ENCODE measurements at regions not wholly inside any gene's neighbourhood (a gene's known extent, or its start where the extent isn't known, plus 50 kb on each side); places are given as distances from the start of the nearest gene placed in this dataset.

DNA sequence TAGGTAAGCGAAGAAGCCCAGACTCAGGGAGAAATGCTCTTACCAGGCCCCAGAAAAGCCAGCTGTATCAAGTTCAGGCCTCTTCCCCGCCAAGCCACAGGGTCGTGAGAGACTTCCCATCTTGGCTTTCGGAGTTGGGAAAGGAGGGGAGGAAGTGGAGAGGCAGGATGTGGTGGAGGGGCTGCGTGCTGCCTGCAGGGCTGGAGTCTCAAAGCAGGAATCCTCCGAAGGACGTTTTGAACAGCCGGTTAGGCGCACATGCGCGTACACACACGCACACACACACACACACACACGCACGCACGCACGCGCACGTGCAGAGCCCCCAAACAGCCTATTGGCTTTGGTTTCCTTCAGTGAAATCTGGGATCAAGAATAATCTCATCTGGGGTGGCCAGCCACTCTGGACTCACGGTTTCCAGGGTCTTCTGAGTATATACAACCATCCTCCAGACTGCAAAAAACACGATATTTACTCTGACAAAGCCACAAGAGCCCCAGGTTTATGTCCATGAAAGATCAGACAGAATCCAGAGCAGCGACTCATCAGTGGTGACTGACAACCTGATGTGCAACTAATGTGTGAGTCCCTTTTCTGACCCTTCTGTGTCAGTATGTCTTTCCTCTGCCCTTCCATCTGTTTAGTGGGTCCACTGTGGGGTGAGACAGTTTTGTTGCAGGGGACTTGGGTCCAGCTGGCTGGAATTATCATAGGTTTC, 115.0 kb upstream of the ZNF438 start:
- no peak for DNase-seq

DNA sequence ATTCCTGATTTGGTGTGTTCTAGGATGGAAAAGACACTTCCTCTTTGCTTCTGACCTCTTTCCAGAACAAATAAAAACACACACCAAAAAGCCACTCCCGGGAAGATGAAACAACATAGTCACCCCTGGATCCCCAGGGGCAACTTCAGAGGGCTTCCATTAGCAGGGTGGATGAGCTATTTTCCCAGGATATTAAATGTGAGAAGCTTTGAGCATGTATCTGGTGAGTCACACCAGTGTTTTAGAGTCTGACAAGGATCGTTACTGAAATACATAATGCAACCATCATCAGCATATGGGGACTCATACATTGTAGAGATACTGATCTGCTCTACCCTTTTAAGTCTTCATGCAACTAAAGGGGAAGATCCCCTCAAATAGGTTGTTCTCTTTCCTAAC, 115.5 kb upstream of the ZNF438 start:
- DNase-seq: no peak

DNA sequence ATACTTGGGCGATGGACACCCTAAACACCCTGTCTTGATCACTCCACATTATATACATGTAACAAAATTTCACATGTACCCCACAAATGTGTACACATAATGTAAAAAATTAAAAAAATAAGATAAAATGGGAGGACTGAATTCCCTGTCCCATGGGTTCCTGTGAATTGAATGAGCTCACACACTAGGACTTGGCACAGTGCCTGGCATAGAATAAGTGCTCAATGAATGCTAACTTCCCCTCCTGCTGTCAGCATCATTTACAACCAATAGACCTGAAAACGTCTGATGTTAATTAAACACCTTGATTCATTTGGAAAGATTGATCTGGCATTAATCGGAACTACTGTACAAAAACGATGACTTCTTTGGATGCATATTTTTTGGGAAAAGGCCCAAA, 117.3 kb upstream of the ZNF438 start:
- DNase-seq: no peak

DNA sequence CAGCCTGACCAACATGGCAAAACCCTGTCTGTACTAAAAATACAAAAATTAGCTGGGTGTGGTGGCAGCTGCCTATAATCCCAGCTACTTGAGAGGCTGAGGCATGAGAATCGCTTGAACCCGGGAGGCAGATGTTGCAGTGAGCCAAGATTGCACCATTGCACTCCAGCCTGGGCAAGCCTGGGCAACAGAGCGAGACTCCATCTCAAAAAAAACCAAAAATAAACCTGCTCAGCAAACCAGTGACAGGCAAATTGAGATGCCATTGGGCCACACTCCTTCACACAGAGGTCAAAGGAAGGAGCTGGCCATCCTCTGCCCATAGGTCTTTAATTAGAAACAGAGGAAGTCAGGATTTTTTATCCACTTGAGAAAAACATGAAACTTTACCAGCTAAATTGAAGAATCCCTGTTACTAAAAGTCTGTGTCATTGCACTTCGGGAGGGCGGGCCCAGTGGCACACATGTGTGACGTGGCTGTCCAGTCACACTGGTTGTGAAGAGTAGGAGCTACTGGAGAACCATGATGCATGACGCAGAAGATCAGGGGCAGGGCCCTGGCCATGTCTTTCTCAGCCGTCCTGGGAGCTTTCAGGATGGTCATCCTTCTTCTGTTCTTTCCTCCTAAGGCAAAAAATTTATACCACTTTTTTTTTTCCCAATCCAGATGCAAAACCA, 118.3 kb upstream of the ZNF438 start:
- DNase-seq: no peak

DNA sequence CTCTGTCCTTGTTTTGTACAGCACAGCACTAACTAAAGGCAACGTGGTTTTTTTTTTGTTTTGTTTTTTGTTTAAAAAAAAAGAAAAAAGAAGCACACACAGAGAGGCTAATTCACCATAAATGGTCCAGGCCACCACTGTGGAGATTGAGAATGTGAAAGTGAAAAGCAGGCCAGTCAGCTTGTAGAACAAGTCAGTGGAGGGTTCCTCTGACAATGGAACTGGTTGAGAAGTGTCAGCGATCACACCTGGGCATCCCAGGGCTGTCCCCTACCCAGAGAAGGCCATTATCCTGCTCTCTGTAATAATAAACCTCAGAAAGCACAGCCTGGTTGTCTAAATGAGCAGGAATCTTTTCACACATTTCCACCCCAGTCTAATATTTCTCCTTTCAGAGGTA, 119.6 kb upstream of the ZNF438 start:
- DNase-seq: no peak

DNA sequence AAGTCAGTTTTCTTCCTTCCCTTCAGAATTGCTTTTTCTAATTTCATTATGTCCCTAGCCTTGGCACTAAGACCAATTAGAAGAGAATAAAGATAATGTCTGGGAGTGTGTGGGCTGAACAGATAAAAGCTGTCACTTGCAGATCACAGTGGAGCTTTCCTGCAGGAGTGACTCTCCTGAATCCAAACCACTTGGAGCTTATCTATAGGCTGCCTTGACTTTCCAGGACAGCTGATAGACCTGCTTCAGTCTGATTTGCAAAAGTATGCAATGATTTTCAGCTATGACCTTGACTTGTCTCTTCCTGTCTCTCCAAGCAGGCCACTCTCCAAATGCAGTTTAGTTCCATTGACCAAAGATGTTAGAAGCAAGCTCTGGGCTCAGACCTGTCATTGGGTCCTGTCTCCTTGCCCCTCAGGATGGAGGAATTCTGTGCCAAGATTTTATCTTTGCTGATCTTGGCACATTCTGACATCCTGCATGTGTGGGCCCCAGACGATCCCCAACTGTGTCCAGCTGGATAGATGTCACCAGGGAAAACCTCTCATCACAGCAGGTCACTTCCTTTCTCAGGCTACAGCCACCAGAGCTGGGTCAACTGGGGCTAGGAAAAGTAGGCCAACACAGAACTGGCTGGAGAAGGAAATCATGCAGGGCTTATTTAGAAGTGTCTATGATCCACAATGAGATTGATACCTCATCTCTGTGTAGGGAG, 120.9 kb upstream of the ZNF438 start:
- DNase-seq: no peak

DNA sequence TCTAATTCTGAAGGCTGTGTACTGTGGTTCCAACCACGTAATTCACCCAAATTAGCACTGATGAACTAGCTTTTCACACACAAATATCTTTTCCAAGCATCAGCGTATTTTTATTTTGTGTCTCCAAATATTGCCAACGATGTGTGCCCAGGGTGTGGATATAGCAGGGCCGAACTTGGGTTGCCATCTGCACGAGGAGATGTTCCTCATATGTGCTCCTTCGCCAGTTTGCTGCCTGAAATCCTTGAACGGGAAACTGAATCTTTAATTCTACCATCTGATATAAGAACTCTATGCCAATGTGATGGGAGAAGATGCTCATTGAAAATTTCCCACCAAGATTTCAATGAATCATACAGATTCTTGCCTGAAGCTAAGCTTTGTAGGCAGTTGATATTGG, 121.5 kb upstream of the ZNF438 start:
- DNase-seq: no peak

DNA sequence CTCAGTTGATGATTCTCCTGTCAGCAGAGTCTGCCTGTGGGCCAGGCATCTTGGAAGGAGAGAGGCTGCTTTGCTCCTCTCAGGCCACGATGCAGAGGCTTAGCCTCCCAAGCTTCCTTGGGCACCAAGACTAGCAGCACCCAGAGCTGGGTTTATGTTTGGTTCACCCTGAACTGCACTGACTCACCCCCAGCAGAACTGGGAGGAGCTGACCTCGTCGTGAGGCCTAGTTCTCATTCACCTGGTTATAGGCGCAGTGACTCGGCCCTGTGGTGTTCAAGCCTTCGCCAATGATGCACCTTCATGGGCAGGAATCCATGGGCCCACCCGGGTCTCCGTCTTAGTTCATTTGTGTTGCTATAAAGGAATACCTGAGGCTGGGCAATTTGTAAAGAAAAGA, 122.0 kb upstream of the ZNF438 start:
- no peak for DNase-seq

DNA sequence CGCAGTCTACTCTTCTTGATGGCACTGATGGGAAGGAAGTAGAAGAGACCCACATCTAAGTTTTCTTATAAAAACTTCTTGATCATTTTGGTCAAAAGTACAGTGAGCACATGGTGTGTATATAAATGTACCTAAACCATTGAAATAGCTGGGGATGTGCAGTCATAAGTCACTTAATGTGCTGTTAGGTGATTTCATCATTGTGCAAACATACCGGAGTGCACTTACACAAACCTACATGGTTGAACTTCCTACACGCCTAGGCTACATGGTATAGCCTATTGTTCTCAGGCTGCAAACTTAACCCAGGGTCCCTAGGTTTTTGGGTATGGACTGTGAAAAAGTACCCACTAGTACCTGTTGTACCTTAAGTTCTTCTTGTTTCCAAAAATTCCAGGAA, 123.3 kb upstream of the ZNF438 start:
- no peak for DNase-seq

DNA sequence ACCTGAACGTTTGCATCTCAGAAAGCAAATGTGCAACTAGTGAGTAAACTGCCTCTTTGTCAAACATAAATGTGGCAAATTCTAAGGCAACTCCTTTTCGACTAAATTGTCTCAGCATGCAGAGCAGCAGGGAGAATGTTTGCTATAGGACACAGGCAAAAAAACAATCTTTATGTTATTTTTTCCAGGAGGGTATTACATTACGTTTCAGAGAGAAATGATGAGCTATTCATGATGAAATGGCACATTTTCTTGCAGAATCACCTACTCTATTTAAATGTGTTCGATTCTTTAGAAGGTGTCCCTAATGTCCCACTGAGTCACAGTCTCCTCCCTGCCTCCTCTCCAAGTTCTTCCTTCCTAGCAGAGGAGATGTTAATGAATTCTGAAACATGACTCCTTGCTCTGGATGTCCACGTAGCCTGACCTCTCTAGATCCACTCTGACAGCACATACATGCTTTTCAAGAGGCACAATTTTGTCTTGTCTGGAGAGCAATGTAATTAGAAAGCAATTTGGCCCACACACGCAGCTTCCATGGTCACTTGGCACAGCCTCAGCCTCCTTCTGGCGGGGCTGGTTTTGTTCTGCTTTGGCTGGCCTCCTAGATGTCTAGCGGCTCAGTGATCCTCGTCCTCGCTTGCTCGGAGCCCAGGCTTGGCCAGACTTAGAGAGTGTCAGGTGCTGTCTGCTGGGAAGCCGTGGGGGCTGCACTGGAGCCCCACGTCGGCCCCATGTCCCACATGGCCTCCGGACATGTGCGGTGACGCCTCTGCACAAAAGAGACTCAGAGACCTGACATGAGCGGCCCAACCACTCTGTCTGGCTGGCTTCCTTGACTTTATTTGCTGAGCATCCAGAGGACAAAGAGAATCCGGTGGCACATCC, 125.7 kb upstream of the ZNF438 start:
- peak; percentile 57 for DNase-seq

DNA sequence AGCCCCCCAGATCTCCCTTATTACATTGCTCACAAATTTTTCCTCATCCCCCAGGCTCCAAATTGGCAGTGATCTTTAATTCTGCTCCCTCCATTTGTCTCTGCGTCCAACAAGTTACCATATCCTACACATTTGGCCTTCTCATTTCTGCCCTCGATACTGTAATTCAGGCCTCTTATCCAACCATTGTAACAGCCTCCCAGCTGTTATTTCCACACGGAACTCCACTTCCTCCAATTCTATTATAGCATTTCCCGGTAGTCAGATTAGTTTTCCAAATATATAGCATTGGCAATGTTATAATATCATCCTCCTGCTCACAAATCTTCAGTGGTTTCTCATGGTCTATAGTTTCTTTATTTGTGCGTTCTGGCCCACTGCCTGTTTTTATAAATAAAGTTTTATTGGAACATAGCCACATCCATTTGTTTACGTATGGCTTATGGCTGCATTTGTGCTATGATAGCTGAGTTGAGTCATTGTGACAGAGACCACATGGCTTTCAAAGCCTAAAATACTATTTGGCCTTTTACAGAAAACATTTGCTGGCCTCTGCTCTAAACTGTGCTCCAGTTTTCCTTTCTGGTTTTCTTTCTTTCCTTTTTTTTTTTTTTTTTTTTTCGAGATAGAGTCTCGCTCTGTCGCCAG, 126.5 kb upstream of the ZNF438 start:
- DNase-seq: no peak

DNA sequence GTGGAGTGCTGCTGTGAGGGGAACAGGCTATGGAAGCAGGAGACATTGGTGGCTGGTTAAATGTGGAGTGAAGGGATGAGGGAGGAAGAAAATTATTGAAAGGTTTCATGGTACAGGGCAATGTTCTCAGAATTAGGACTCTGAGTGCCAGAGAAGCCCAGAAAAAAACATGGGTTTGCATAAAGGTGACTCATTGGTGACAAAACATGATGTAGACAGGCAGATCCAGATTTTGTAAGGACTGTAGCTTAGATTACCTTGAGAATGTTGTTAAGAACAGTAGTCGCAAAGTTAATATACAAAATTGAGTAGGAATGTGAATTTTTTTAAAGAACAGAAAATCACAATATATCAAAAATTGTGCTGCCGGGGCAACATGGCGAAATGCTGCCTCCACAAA, 134.9 kb upstream of the ZNF438 start:
- DNase-seq: no peak

DNA sequence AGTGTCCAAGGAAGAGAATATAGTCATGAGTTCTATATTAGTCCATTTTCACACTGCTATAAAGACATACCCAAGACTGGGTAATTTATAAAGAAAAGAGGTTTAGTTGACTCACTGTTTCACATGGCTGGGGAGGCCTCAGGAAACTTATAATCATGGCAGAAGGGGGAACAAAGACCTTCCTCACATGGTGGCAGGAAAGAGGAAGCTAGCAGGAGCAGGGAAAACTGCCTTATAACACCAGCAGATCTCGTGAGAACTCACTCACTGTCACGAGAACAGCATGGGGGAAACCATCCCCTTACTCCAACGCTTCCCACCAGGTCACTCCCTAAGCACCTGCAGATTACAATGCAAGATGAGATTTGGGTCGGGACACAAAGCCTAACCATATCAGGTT, 139.0 kb upstream of the ZNF438 start:
- no peak for DNase-seq

DNA sequence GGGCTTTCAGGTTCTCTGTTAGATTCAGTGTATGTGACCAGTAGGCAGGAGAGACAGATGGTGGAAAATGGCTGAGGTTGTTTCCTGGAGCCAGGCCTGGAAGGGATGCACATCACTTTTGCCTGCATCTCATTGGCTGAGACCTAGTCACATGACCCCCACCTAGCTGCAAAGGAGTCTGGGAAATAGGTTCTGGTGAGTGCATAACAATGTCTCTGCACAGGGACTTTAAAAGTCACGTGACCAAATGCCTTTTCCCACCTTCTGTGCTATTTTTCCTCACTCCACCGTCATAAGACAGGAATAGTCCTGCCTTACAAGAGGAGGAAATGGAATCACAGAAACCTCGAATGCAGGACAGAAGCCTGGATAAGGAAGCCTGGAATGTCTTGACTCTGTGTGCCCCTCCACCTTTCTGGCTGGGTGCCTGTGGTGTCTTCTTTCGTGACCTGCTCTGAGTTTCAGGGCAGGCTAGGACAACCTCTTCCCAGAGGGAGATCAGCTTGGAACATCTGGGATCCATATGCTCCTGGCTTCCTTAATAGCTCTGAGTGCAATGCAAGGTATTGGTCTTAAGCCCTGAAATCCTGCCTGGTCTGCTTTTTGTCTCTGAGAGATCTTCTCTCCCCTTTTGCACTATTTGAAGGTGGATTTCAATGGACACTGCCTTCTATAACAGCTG, 139.9 kb upstream of the ZNF438 start:
- DNase-seq: no peak

DNA sequence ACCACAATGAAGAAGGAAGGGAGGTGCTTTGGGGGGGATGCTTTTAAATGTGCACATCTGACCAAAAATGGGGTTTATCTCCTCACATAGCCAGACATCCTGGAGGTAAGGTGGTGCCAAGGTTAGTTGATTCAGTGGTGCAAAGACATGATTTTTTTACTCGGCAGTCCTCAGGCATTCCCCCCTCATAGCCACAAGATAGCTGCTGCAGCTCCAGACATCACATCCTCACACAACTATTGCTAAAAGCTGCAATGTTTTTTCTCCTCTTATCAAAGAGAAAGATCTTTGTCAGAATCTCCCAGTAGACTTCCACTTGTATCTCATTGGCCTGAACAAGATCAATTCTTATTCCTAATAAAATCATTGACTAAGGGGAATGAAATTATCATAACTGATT, 141.3 kb upstream of the ZNF438 start:
- no peak for DNase-seq

DNA sequence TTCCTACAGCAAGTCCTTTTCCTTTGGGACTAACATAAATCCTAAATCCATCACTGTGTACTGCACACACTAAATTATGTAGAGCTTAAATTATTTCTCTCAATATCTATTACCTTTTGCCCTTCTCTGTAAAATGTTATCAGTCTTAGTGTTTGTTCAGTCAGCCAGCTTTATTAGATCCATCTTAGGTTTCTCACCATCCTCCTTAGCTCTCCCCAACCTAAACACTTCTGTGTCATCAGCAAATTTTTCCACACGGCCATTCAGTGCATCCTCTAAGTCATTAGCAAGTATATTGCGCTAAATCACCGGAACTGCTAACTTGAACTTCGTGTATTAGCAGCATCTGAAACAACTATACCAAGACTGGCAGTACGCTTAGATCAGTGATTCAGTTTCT, 142.1 kb upstream of the ZNF438 start:
- DNase-seq: no peak

DNA sequence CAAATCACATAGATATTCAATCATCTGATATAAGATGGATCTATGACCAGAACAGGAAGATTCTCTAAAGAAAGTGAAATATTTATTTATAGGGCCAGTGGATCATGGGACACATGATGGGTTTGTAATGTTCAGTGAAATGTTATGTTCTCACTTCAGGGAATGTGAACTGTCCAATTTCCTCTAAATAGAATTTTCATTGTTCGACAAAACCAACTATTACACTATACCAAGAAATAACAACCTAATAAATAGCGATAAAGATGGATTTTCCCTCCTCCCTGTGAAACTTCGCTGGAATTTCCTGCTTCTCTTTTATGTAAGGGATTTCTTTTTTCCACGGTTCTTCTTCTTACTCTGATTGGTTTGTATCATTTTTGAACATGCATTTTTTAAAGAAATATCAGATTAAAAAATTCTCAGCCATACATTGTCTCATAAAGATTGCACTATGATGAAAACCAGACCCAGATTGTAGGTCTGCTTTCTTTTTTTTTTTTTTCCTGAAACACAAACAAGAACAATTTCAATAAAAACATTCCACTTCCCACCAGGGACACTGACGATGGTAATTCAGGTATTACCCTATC, 139.8 kb upstream of the ZEB1 start:
- no peak for DNase-seq

DNA sequence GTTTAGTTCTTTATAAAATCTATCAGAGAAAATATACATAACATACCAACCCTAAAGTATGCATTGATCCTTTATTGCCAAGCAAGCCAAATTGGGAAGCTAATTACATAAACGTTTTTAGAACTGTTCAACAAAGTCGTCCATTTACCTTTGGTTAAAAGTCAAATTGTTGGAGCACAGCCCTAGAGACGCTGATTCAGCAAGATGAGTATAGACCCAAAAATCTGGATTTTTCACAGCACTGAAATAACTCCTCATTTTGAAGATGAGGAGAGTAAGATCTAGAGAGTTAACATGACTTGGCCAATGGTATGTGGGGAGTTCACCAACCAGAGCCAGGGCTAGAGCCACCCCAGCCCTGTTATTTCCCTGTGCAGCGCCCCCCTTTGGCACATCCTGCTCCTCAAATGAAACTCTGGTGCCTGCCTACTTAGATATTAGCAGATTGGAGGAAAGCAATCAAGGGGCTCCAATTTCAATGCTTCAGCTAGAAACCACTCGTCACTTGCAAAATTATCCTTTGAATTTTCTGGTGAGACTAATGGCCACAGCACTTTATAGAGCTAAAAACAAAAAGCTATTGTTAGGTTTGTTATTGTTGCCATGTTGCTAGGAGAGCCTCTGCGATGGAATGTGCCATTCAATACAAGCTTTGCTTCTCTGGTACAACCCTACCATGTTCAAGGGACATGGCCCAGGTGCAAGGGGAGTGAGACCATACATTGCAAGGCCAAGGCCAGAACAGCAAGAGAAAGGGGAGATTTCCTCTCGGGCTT, 132.6 kb upstream of the ZEB1 start:
- DNase-seq: no peak

DNA sequence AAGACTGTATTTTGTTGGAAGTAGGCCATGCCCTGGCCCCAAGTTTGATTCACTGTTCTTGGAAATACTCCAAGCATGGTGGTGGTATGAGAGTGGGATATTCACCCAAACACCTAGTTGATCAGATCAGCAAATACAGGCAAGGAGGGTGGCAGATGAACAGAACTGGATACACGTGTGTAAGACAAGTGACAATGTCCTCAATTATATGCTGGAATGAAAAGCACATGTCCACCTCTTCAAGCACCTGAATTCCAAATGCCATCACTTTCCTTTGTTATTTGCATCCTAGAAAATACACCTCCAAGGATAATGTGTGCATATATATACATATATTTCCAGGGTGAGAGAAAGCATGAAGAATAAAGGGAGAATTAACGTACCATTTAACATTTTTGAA, 131.8 kb upstream of the ZEB1 start:
- DNase-seq: no peak

DNA sequence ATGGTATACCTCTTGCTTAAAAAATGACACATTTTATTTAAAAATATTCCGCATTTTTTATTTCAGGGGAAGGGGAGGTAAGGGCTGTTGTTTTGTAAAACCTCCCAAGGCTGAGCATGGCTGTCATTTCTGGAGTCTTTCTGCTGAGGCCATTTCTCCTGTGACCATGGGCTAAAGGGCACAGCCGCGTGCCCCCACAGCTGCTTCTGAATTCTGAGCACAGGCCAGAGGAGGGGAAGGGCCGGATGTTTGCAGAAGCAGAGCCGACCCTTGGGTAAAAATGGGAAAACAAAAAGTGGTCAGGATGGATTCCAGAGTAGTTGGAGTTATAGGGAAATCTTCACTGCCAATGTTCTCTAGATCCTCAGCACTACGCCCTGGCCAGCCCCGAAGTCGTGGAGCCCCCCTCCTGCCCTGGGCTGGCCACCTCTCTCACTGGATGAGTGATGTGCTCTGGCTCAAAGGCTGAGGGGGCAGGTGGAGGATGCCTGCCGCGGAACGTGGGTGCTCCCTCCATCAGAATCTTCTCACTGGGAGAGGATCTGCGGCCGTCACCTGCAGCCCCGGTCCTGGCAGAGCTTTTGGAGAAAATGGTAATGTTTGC, 131.3 kb upstream of the ZEB1 start:
- no peak for DNase-seq

All from COR-L47 (cell line).